Spleen (tissue), 11 donors: ENCODE measurements at regions not wholly inside any gene's neighbourhood (a gene's known extent, or its start where the extent isn't known, plus 50 kb on each side); places are given as distances from the start of the nearest gene placed in this dataset.

Experiments used
- DNase-seq: peaks from one replicate; pipeline ENCODE4 v3.0.0-alpha.2; 2020
- H3K27ac ChIP-seq, 8 donors: fragments of 200-600 bp; sonication (generic) in 7 of 8; 1 replicate in 4 of 8; 2 replicates in 4 of 8; pipeline versions ENCODE4 v1.5.0 to v1.8.0; 2016 to 2021; ENCODE audit warnings: inconsistent platforms in 4 of 8, mild to moderate bottlenecking in 4 of 8, moderate library complexity in 1 of 8
- H3K27me3 ChIP-seq, 7 donors: fragments of 200-600 bp; sonication (generic) in 6 of 7; replicated peaks in 1 of 7; 1 replicate in 4 of 7; 2 replicates in 3 of 7; pipeline versions ENCODE4 v1.5.0 to v1.8.0; 2016 to 2021; ENCODE audit warnings: inconsistent platforms in 3 of 7, mild to moderate bottlenecking in 1 of 7
- H3K36me3 ChIP-seq, 6 donors: fragments of 200-600 bp; sonication (generic) in 5 of 6; 1 replicate in 4 of 6; 2 replicates in 2 of 6; pipeline versions ENCODE4 v1.5.0 to v1.8.0; 2016 to 2021; ENCODE audit warnings: inconsistent platforms in 2 of 6
- H3K4me1 ChIP-seq, 6 donors: fragments of 200-600 bp; sonication (generic) in 5 of 6; 1 replicate in 3 of 6; 2 replicates in 3 of 6; pipeline versions ENCODE4 v1.5.0 to v1.8.0; 2016 to 2021; ENCODE audit warnings: inconsistent platforms in 3 of 6
- H3K4me3 ChIP-seq, 8 donors: fragments of 200-600 bp; sonication (generic) in 7 of 8; 1 replicate in 4 of 8; 2 replicates in 4 of 8; pipeline versions ENCODE4 v1.5.0 to v1.8.0; 2016 to 2021; ENCODE audit warnings: inconsistent platforms in 4 of 8, mild to moderate bottlenecking in 4 of 8, moderate library complexity in 2 of 8
- H3K9me3 ChIP-seq, 8 donors: fragments of 200-600 bp; sonication (generic) in 7 of 8; 1 replicate in 4 of 8; 2 replicates in 4 of 8; pipeline versions ENCODE4 v1.5.0 to v1.8.0; 2016 to 2021; ENCODE audit warnings: inconsistent platforms in 4 of 8
- CTCF ChIP-seq, 11 experiments: fragments of 200-600 bp in 7 of 11; fragments of 450-650 bp in 4 of 11; sonication (generic) in 4 of 11; IDR thresholded peaks in 8 of 11; conservative IDR thresholded peaks in 3 of 11; 1 replicate in 7 of 11; 2 replicates in 4 of 11; pipeline versions ENCODE4 v1.4.0 to v1.8.0; 2016 to 2021; ENCODE audit warnings: antibody characterized with exemption in 11 of 11, inconsistent platforms in 4 of 11, mild to moderate bottlenecking in 1 of 11
- POLR2A ChIP-seq, 3 donors: fragments of 450-650 bp; IDR thresholded peaks; one replicate each; pipeline ENCODE4 v1.5.1; 2017; ENCODE audit warnings: antibody characterized with exemption in 3 of 3, mild to moderate bottlenecking in 1 of 3
- POLR2AphosphoS5 ChIP-seq, 3 donors: sonication (generic); formaldehyde crosslinking; IDR thresholded peaks; one replicate each; pipeline ENCODE4 v1.5.1; 2017; ENCODE audit warnings: antibody characterized with exemption in 3 of 3
- whole genome bisulfite sequencing, 5 donors: extraction: QIAGEN DNeasy Blood & Tissue Kit in 3 of 5; methylation state at CpG; one replicate each; pipeline versions ENCODE4 v1.1.5 to v1.1.7; 2013 to 2018; 5-methylcytosine and 5-hydroxymethylcytosine counted together
- intact Hi-C: fragments of 100-400 bp; cut with DNase I; formaldehyde crosslinking; loops from one replicate; pipeline ENCODE4 v1.15.0; 2023; ENCODE audit warnings: low total_unique reads
- donor health status: healthy with polysubstance abuse.
- donor health status: DM: no; HTN: no; CAD: no; lungs with moderate emphysema.
- donor health status: DM: no; HTN: no; CAD: no.
- donor health status: Bipolar disorder and iron deficiency.
- donor health status: healthy.
- donor health status: DM: no; HTN: no; CAD: no.
- donor health status: DM: yes; HTN: yes; CAD: no.

- peak; percentile 58 for DNase-seq
- intact Hi-C loops, result no loop called here
- Histone ChIP-seq H3K4me3 (no peak overlapping the region), H3K27me3 (no peaks in the 10 kb centered on the region), H3K27ac (no peak overlapping the region), H3K4me1 (no peaks in the 10 kb centered on the region), H3K36me3 (no peaks in the 10 kb centered on the region), H3K9me3 (no peaks in the 10 kb centered on the region)
- no peak for TF ChIP-seq CTCF (IDR thresholded peaks at IDR 0.05 in 8 of 11, conservative IDR thresholded peaks at IDR 0.05 in 3 of 11)
- no peak for TF ChIP-seq POLR2A (IDR thresholded peaks at IDR 0.05)
- no peak for TF ChIP-seq POLR2AphosphoS5 (IDR thresholded peaks at IDR 0.05)
- 51 to 68% (median 53%) methylated on average over 7 of the region's 7 CpGs for WGBS, 5 donors
Observed at GRCh38 chr10:132120200-132120599, 54.5 kb downstream of the JAKMIP3 start.

GRCh38 chr10:132120734-132121510 lies 55.2 kb downstream of the JAKMIP3 start:
- no peak overlapping the region for H3K4me3 ChIP-seq
- peak; percentile 58 for DNase-seq
- no peaks in the 10 kb centered on the region for H3K9me3 ChIP-seq
- H3K27ac ChIP-seq, result no peak overlapping the region
- H3K27me3 ChIP-seq, result no peaks in the 10 kb centered on the region
- intact Hi-C loops, result no loop called here
- no peaks in the 10 kb centered on the region for H3K4me1 ChIP-seq
- no peaks in the 10 kb centered on the region for H3K36me3 ChIP-seq
- TF ChIP-seq POLR2A (IDR thresholded peaks at IDR 0.05), result no peak
- no peak for TF ChIP-seq CTCF (IDR thresholded peaks at IDR 0.05 in 8 of 11, conservative IDR thresholded peaks at IDR 0.05 in 3 of 11)
- TF ChIP-seq POLR2AphosphoS5 (IDR thresholded peaks at IDR 0.05), result no peak
- WGBS, 5 donors, result 76 to 87% (median 86%) methylated on average over 25 of the region's 25 CpGs

DNA sequence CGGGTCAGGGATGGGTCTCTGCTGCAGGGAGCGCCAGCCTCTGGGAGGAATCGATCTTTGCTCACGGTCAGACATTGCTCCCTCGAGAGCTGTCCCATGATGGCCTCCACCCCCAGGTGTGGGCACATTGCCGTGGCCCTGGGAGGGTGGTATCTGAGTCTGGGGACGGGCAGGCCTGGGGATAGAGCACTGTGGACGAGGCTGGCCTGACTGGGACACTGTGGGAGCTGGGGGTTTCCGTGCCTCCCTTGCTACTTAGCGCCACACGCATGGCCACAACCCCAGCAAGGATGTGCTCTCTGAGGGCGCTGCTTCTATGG lies 55.7 kb downstream of the JAKMIP3 start:
- intact Hi-C loops, result no loop called here
- 73 to 86% (median 81%) methylated on average over 6 to 12 of the region's 12 CpGs for WGBS, 5 donors
- H3K9me3 ChIP-seq, result no peaks in the 10 kb centered on the region
- peak; percentile 43 for DNase-seq
- TF ChIP-seq POLR2AphosphoS5 (IDR thresholded peaks at IDR 0.05) (no peak), CTCF (IDR thresholded peaks at IDR 0.05 in 8 of 11, conservative IDR thresholded peaks at IDR 0.05 in 3 of 11) (no peak), POLR2A (IDR thresholded peaks at IDR 0.05) (no peak)
- no peaks in the 10 kb centered on the region for H3K36me3 ChIP-seq
- H3K4me1 ChIP-seq, result no peaks in the 10 kb centered on the region
- no peak overlapping the region for H3K4me3 ChIP-seq
- no peaks in the 10 kb centered on the region for H3K27me3 ChIP-seq
- H3K27ac ChIP-seq, result no peak overlapping the region

DNA sequence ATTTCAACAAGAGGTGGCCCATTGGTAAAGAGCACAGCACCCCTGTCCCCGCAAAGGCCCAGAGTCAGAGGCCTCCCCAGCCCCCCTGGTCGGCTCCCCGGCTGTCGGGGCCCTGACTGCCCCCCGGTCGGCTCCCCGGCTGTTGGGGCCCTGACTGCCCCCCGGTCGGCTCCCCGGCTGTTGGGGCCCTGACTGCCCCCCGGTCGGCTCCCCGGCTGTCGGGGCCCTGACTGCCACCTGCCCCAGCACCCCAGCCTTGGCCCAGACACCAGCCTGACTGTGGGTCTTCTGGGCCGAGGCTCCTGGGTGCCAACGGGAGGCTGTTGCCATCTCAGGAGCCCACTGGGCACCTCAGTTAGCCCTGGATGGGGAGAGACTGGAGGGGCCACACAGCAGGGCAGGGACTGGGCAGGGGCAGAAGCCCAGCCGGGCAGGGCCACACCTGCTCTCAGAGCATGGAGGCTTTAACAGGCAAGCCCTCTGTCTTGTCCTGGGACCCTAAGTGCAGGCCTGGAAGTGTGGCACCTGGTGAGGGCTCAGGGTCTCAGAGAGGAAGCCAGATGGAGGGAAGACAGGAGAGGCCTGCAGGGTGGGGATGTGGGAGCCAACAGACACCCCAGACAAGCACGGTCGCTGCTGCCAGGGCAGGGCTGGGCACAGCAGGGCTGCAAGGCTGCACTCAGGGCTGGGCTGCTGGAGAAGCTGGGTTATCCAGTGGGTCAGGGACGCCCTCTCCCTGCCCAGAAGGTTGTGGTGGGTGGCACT lies 56.5 kb downstream of the JAKMIP3 start:
- Histone ChIP-seq H3K4me1 (no peaks in the 10 kb centered on the region), H3K36me3 (no peaks in the 10 kb centered on the region), H3K27me3 (no peaks in the 10 kb centered on the region), H3K9me3 (no peaks in the 10 kb centered on the region), H3K4me3 (no peak overlapping the region), H3K27ac (no peak overlapping the region)
- WGBS, 5 donors, result 85 to 94% (median 90%) methylated on average over 11 to 20 of the region's 20 CpGs
- no peak for TF ChIP-seq CTCF (IDR thresholded peaks at IDR 0.05 in 8 of 11, conservative IDR thresholded peaks at IDR 0.05 in 3 of 11)
- TF ChIP-seq POLR2AphosphoS5 (IDR thresholded peaks at IDR 0.05), result no peak
- no peak for TF ChIP-seq POLR2A (IDR thresholded peaks at IDR 0.05)
- peak; percentile 69 for DNase-seq
- intact Hi-C loops, result no loop called here
